Bone marrow (tissue), 2 donors: ENCODE measurements at regions not wholly inside any gene's neighbourhood (a gene's known extent, or its start where the extent isn't known, plus 50 kb on each side); places are given as distances from the start of the nearest gene placed in this dataset.

ENCODE experiments used
- DNase-seq, 2 donors: peaks; one replicate each; lab custom pipeline; 2025; lab: John Stamatoyannopoulos, UW

DNA sequence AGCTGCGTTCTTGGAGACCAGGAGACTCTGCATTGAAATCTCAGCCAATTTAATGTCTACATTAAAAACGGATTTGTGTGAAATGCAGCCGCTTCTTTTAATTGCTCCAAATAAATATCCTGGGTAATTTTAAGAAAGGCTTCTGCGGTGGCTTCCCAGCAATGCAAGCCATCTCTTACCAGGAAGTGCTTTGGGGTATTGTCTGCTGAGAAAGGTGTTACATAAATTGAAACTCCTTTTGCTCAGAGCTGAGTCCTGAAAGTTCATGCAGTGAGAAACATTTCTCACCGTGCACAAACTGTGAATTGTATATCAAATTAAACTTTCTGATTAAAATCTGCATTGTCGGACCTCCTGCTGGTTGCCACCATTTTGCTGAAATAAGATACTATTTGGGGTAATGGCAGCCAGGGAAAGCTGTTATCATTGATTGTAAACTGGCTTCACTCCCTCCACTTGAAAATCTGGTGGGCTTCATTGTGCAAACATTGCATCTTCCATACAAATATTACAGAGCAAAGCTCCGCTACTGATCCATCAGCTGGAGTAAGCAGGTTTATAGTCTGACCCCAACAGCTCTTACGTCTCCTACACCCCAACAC is 59.5 kb downstream of the ZIC5 start:
- no peak for DNase-seq

DNA sequence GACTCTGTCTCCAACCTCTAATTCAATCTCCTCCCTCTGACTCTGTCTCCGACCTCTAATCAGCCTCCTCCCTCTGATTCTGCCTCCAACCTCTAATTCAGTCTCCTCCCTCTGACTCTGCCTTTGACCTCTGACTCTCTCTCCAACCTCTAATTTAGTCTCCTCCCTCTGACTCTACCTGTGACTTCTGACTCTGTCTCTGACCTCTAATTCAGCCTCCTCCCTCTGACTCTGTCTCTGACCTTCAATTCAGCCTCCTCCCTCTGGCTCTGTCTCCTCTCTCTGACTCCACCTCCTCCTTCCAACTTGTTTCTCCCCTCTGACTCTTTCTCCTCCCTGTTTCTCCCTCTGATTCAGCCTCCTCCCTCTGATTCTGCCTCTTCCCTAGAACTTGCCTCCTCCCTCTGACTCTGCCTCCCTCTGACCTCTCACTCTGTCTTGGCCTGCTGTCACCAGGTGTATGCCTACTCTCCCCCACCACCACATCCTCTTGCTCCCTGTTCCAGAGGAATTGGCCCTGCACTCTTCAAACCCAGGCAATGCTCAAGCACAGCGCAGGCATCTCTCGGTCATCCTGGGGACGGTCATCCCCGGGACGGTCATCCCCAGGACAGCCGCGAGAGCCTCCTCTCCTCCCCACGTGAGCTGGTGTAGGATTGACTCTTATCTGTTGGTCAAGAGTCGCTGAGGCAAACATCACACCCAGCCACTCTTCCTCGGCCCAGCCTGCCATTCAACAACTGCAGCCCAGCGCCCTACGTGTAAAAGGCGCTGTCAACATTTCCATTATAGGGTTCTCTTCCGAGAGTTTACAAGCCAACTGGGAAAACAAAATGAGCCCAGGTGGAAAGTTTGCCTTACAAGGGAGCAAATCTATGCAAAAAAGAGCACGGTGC is 60.2 kb downstream of the ZIC5 start:
- DNase-seq = no peak

DNA sequence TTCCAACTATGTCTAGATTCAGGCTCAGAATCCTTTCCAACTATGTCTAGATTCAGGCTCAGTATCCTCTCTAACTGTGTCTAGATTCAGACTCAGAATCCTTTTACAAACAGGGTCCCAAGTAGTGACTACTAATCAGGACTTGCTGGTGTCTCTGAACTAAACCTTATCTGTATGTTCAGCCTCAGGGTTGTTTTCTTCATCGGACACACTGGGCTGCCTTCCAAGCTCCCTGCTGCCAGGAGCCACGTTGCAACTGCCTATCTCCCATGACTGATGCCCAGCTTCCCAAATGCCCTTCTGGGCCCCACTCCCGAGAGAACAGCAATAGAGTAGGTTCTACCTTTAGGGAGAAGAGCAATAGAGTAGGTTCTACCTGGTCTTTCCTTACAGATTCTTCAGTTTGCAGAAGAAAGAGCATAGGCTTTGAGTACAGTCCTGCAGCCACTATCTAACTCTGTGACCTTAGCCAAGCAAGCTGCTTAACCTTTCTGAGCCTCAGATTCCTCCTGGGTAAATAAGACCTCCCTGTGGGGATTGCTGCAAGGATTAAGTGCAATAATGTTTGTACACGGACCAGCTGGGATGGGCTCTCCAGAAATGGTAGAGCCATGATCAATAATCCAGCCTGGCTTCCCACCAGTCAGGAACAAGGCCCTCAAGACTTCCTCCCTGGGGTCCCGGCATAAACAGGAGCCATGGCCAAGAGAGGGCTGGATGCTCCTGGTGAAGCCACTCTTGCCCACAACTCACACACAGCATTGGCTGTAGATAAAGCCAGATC is 61.5 kb downstream of the ZIC5 start:
- DNase-seq = no peak

DNA sequence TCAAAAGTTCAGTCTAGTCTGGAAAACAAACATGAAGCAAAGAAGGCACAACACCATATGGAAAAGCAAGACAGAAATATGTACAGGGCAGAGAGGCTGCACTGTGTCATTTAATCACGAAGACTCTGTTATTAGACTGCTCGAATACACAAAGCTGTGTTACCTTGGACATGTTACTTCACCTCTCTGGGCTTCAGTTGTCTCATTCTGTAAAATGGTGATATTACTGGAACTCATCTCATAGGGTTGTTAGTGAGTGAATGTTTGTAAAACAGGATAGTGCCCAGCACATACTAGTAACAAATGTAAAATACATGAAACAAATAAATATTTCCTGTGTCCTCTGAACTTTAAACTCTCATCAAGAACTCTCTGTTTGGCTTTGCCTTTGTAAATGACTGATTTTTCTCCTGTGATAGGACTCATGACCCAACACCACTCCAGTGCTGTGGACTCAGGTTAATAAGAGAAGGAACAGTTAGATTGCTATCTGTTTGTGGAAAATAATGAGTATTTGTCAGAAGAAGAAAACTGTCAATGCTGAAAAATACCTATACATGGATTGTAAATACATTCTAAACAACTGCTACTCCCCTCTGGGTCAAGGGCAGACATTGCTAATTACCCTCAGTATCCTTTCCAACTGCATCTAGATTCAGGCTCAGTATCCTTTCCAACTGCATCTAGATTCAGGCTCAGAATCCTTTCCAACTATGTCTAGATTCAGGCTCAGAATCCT is 62.3 kb downstream of the ZIC5 start:
- DNase-seq = no peak

DNA sequence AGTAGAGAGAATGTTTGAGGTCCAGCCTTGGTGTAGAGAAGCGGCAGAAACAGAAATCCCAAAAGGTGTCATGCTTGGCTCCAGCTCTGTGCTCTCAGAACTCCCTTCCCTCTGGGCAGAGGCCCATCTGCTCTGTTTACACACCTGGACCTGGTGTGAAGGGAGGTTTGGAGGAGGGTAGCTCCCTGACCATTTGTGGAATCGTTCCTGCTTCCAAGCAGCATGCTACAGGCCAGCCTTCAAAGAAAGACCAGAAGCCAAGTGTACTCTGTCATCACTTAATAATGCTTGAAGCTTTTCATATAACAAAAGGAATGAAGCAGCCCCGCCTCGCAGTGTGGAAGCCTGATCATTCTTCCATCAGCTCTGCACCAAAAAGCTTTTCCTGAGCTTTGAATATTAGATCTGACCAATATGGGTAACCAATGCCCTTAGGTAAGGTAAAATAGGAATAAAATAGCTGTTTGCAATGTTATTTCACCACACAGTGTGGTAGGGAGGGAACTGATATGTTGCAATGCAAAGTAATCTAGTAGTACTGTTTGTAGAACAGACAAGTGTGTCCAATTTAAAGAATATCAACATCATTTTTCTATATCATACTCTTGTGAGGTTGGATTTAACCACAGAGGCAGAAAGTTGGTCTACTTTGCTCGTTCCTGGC is 63.3 kb downstream of the ZIC5 start:
- DNase-seq = no peak

DNA sequence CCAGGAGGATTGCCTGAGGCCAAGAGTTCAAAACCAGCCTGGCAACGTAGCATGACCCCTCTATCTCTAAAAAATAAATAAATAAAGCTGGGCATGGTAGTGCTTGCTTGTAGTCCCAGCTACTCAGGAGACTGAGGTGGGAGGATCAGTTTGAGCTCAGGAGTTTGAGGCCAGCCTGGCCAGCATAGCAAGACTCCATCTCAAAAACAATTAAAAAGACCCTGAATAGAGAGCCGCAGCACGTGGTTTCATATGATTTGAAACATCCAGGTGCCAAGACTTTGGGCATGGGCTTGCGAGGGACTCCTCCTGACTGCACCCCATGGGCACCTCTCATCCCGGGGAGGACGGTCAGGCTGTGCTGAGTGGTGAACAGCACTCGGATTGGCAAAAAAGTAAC is 63.9 kb downstream of the ZIC5 start:
- DNase-seq = no peak

DNA sequence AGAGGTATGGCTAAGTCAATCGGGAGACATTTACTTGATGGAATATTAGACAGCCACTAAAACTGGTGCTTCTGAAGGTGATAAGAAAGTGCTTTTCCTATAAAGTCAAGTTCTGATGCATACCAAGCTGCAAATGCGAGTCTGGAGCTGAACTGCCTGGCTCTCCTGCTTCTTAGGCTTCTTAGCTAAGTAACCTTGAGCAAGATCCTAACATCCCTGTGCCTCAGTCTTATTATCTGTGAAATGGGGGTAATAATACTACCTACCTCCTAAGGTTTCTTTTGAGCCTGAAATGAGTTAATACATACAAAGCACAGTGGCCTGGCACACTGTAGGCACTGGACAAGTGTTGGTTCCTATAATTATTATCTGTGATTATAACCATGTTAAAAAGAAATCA is 64.5 kb downstream of the ZIC5 start:
- DNase-seq = no peak

DNA sequence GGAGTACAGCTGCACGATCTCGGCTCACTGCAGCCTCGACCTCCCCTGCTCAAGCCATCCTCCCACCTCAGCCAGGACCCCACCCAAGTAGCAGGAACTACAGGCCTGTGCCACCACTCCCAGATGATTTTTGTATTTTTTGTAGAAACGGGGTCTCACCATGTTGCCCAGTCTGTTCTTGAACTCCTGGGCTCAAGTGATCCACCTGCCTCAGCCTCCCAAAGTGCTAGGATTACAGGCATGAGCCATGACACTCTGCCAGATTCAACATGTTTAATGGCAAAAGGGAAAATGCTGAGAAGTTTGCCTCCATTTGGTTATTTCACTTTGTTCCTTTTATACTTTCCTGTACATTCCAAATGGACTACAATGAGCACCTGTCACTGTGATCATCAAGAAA is 65.8 kb downstream of the ZIC5 start:
- DNase-seq = no peak

DNA sequence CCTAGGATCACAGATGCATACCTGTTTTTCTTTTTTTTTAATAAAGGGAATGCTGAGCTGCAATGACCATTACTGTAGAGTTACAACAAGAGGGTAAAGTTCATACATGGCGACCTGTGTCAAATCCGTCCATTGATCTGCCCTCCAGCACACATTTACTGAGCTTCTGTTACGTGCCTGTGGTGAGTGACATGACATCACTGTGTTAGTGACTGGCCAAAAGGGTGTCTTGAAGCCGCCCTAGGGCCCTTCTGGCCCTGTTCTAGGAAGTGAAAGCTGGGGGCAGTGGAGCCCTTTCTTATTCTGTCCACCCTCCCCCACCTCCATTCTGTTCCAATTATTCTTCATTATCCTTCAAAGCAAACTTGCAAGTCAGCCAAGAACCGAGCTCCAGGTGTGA is 66.3 kb downstream of the ZIC5 start:
- DNase-seq = no peak

DNA sequence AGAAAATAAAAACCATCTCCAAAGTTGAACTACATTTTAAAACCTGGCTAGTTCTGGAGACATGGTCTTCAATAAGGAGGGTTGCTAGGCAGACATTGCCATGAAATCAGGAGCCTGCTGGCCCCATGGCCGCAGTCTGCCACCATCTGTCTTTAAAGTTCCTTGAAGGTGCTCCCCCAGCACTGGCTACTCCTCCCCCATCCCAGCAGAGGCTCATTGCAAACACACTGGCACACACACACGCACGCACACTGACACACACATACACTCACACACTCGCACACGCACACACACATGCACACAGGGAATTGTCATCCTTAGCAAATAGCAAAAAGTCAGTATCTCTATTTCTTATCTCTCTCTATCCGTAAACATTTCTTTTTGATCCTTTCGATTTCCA is 68.4 kb downstream of the ZIC5 start:
- DNase-seq = no peak

DNA sequence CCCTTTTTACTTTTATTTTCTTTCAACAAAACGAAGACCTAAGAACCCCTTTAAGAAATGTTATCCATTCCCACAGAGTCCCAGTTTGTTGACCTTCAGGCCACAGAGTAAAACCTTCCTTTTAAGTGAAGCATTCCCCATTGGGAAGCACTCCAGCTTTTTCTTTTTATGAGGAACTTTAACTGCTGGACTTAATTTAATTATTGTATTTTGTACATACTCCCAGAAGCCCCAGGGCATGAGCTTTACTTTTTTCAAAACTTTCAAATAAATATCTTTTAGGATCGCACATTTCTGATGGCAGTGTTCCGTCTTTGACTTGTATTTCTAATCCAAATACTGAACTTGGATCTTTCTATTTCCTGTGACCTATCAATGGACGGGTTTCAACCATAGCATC is 68.9 kb downstream of the ZIC5 start:
- DNase-seq = no peak

DNA sequence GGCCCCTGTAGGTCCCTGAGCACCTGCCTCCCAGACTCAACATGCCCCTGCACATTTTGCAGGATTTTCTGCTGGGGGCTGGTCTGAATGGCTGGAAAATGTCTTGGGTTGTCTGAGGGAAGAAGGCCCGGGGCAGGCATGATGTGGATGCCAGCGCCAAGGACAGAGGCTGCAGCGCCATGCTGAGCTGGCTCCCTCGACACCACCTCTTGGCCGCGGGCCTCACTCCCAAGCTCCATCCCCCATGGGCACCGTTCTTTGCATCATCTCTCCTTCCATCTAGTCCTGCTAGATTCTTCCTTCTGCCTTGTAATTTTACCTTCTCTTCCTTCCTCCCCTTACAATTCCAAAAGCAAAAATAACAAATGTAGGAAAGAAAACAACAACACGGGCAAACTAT is 70.6 kb downstream of the ZIC5 start:
- DNase-seq = no peak

DNA sequence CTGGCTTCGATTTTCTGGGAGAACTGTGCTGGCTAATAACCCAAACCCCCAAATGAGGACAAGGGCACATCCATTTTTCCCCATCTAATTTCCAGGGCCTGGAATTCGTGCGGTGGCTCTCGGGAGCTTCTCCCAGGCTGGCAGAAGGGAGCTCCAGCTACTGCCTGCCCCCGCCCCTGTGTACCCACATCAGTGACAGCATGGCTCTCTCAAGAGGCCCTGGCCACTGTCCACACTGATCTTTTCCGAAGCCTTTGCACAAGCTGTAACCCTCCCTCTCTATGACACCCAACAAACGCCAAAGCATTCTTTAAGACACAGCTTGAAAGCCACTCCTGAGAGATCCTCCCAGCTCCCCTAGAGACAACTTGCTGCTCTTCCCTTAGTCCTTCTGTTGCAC is 73.1 kb downstream of the ZIC5 start:
- no peak for DNase-seq

DNA sequence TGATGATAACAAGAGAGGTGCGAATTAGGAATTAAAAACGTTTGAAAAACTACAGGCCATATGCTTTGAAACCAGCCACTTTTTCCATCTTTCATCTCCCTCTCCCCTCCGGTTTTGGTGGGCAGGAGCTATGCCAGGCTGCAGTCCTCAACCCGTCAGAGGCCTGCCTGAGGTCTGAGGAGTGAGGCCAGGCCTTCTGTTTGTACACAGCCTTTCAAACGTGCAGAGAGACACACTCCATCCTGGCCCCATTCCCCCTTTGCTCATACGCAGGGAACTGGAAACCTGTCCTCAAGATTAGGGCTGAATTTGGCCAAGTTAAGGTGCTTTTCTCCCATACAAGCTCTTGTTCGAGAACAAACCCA is 74.5 kb downstream of the ZIC5 start:
- DNase-seq = no peak

DNA sequence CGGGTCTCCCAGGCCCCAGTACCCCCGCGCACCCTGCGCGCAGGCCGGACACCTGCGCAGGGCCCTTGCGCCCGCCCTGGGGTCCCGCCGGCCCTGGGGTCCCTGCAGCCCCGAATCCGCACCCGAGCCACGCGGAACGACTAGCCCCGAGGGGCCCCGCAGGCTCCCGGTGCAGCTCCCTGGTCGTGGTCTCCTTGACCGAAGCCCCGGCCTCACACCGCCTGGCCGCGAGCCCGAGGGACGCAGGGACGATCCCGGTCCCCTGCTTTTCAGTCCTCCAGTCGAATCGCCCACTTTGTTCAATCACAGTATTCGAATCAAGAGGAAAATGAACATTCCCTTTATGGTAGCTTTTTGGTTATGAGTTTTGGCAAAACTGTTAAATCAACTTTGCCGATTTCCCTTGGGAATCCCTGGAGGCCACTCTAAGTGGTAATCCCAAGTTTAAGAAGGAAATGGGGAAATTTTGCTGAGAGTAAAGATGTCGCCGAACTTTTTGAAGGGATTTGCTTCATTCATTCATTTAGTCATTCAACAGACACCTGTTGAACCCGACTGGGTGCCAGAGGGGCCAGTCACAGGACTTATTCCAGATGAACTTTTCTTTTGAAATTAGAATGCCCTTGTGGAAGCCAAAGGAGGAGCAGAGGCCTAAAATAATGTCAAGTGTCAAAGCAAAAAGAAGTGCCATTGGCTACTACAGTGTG is 75.0 kb downstream of the ZIC5 start:
- no peak for DNase-seq

DNA sequence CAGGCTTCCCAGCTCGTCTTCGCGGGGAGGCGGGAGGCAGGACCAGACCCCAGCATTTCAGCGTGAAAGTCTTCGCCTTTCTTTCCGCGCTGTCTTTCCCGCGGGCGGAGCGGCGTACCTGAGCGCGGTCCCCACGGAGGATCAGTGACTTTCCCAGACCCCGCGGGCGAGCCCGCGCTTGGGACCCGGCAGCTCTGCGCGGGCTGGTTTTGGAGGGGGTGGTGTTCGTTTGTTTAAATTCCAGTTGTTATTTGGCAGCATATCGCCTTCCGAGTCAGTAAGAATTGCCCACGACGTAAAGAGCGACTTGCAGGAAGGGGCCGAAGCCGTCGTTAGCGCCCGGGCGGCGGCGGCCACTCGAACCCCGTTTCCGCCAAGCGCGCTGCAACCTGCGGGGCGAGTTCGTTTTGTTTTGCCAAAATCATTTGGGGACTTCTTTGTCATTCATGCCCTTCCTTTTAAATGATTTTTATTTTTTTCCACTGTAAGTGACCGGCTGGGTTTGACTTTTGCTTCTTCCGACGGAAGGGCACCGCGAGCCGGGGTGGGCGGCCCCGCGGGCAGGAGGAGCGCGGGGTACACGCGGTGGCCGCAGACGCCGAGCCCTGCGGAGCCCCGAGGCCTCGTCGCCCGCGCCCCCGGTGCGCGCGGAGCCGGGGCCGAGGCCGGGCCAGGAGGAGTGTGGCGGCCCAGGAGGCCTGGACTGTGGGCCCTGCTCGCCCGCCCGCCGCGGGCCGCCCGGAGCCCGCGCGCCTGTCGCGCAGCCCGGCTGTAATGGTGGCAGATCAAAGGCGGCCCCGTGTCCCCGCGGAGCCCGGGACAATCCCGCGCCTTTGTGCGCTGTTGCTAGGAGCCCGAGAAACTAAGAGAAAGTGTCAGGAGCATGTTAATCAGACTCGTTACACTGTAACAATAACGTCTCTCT is 75.9 kb downstream of the ZIC5 start:
- no peak for DNase-seq

DNA sequence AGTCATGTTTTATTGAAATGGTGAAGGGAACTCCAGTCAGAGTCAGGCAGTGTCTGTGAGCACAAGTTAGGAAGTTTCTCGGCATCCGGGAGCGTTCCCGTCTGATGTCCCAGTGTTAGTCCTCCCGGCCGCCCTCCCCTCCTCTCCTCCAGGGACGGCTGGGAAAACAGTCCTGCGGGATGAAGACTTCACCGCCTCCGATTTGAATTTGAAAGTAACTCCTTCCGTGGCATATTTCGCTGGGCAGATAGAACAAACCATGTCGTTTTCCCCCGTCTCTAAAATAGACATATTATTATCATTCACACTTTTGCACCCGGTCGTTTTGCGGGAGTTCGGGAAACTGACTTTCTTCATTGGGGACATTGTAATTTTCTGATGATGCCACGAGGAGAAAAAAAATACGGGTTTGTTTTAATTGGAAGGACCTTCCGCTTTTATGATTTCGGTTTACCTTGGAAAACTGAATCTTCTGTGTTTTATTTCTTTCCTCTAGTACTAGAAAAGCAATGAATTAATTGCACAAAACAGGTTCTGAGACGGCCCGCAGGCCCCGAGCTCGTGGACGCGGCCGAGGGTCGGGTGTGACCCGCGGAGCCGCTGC is 76.6 kb downstream of the ZIC5 start:
- DNase-seq = no peak

DNA sequence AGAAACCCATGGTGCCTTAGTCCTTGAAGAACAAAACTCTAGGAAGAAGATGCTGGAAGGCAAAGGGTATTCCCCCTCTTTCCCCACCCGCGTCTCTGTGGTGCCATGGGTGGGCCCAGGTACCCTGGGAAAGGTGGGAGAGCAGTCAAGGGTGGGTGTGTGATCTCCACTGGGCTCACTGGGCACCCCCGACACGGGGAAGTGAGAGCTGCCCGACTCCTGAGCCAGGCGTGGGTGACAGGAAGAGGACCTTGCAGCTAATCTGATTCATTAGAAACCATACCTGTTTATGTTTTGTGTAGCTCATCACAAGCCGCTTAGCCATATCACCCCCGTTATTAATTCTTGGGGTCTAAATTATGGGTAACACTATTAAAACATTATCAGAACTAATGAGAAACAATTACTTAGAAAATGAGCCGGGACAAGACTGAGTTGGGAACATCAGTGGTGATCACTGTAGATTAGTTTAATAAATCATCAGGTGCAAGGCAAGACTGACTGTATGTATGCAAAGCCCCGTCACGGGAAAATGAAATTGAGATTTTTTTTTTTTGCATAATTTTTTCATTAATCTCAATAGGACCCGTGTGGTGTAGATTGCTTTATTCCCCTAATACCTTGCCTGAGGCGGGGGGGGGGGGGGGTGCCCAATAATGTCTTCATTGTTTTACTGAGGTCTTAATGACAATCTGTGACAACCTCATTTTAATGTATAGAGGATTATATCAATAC is 77.3 kb downstream of the ZIC5 start:
- no peak for DNase-seq

DNA sequence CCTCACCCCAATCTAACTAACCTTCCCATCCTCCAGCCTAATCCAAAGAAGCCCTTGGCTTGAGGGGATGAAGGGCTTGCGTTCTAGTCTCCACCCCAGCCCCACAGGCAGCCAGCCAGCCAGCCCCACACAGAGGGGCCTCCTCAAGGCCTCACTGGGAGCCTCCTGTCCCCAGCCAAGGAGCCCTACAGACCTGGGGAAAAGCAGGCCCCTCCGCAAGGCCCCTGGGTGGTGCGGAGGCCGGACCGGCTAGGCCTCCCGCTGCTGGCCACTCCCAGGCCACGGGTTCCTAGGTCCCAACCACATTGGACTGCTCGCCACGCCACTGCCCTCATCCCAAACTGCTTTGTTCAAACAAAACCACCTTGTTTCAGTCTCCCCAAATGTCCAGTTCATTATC is 78.0 kb downstream of the ZIC5 start:
- DNase-seq = no peak
